ENCODE measurements at regions not wholly inside any gene's neighbourhood (a gene's known extent, or its start where the extent isn't known, plus 50 kb on each side); places are given as distances from the start of the nearest gene placed in this dataset.

- Histone ChIP-seq H3K79me2 (ENCODE audit: insufficient read depth, low read length) (no peaks in the 10 kb centered on the region), H3K9me3 (ENCODE audit: low read length) (no peaks in the 10 kb centered on the region), H2AFZ (ENCODE audit: low read length) (no peak overlapping the region), H3K27ac (ENCODE audit: extremely low read length, insufficient read depth, low read length) (no peak overlapping the region), H3K9ac (ENCODE audit: insufficient read depth, low read depth, low read length) (no peak overlapping the region), H3K27me3 (ENCODE audit: control insufficient read depth in 1 of 2, insufficient read depth in 2 of 2, low read length in 2 of 2) (peaks cover 0 to 2% of the 10 kb centered on the region in 2 experiments; a peak in 2 of 5 replicates), H3K4me3 (replicated peaks in 1 of 3; ENCODE audit: insufficient read depth in 1 of 3, low read depth in 2 of 3, low read length in 3 of 3) (no peak overlapping the region), H4K20me1 (ENCODE audit: insufficient read depth, low read length) (no peaks in the 10 kb centered on the region), H3K36me3 (replicated peaks in 1 of 2; ENCODE audit: control insufficient read depth in 1 of 2, insufficient read depth in 2 of 2, low read length in 2 of 2) (no peaks in the 10 kb centered on the region), H3K4me1 (ENCODE audit: insufficient read depth, low read length) (no peaks in the 10 kb centered on the region), H3K4me2 (ENCODE audit: low read depth, low read length) (no peak overlapping the region)
- WGBS (ENCODE audit: low lambda C conversion rate) = 0% methylated on average over 2 of the region's 2 CpGs
- intact Hi-C loops (cut with micrococcal nuclease; ENCODE audit: unreplicated experiment) (no loop called here), in situ Hi-C loops (cut with HindIII; ENCODE audit: extremely low pct_ligation_motif_present, low pct_unique_long_range_greater_than_20kb) (no loop called here)
- FAIRE-seq = no peak
- ChIA-PET POLR2A (no interaction called here), CTCF (ENCODE audit: low intra/inter-chr PET ratio, low total read pairs) (no interaction called here)
- no peak for DNase-seq (ENCODE audit: low spot score)
- no TSS peak for BruUV-seq (replicated peaks)
- ATAC-seq = no peak
- TF ChIP-seq MAF1 (CRISPR knock-in tag; IDR thresholded peaks at IDR 0.05; ENCODE audit: borderline replicate concordance) = no peak
- TF ChIP-seq NONO (IDR thresholded peaks at IDR 0.05) = no peak
- no peak for TF ChIP-seq NONO (CRISPR knock-in tag; conservative IDR thresholded peaks at IDR 0.05)
- no peak for TF ChIP-seq TSC22D2 (CRISPR knock-in tag; IDR thresholded peaks at IDR 0.05; ENCODE audit: borderline replicate concordance)
- TF ChIP-seq LBX2 (CRISPR knock-in tag; IDR thresholded peaks at IDR 0.05; ENCODE audit: borderline replicate concordance) = no peak
- no peak for TF ChIP-seq IKZF5 (CRISPR knock-in tag; IDR thresholded peaks at IDR 0.05)
- no peak for TF ChIP-seq PRDM15 (CRISPR knock-in tag; IDR thresholded peaks at IDR 0.05)
- no peak for TF ChIP-seq HNF1B (CRISPR knock-in tag; IDR thresholded peaks at IDR 0.05)
- no peak for TF ChIP-seq ZNF687 (CRISPR knock-in tag; IDR thresholded peaks at IDR 0.05)
- TF ChIP-seq KLF16 (CRISPR knock-in tag; IDR thresholded peaks at IDR 0.05) = no peak
- no peak for TF ChIP-seq ELK4 (CRISPR knock-in tag; IDR thresholded peaks at IDR 0.05; ENCODE audit: borderline replicate concordance)
- TF ChIP-seq ZNF543 (CRISPR knock-in tag; IDR thresholded peaks at IDR 0.05) = no peak
These were observed 148.6 kb upstream of the CACNA1E start for GRCh38 chr1:181334724-181335123.
